Stimulated activated naive B cell treated with anti-CD40 and anti-IgM and Interleukin-4, amounts not matched to agents 10 μg/mL and 1 μg/mL and 100 μg/mL, for 72 hours (primary cell): ENCODE measurements at regions not wholly inside any gene's neighbourhood (a gene's known extent, or its start where the extent isn't known, plus 50 kb on each side); places are given as distances from the start of the nearest gene placed in this dataset.
"Not testable (repeated sequence)": the region's sequence is repeated elsewhere in the genome, so short reads cannot be mapped to it uniquely, and the experiment has no call there.

Experiments
- ATAC-seq, 2 donors: fragments of 150-1000 bp; cut with Tn5 transposase; replicated peaks; 2 replicates each; pipeline ENCODE4 v1.10.0; 2021; ENCODE audit warnings: moderate library complexity in 1 of 2
- DNase-seq: peaks from one replicate; pipeline ENCODE4 v3.0.0; 2021
- H3K27ac Mint-ChIP-seq: one replicate; pipeline ENCODE4 v1.8.0; 2022; ENCODE audit warnings: mild to moderate bottlenecking, mixed read lengths
- H3K27me3 Mint-ChIP-seq, 2 donors: one replicate each; pipeline ENCODE4 v1.8.0; 2022; ENCODE audit warnings: mixed read lengths in 2 of 2
- H3K36me3 Mint-ChIP-seq, 2 donors: one replicate each; pipeline ENCODE4 v1.8.0; 2022; ENCODE audit warnings: mixed read lengths in 2 of 2, mild to moderate bottlenecking in 1 of 2
- H3K4me1 Mint-ChIP-seq, 2 donors: one replicate each; pipeline ENCODE4 v1.8.0; 2022; ENCODE audit warnings: mixed read lengths in 2 of 2, mild to moderate bottlenecking in 1 of 2
- H3K4me3 Mint-ChIP-seq, 2 donors: one replicate each; pipeline ENCODE4 v1.8.0; 2022; ENCODE audit warnings: mild to moderate bottlenecking in 2 of 2, mixed read lengths in 2 of 2, moderate library complexity in 1 of 2
- H3K9me3 Mint-ChIP-seq, 2 donors: one replicate each; pipeline ENCODE4 v1.8.0; 2022; ENCODE audit warnings: mixed read lengths in 2 of 2, mild to moderate bottlenecking in 1 of 2

- no peak for DNase-seq
- H3K9me3 Mint-ChIP-seq: peaks cover 0 to 3% of the 10 kb centered on the region in 2 donors
- no peak overlapping the region for H3K4me3 Mint-ChIP-seq
Observed at GRCh38 chr2:220374282-220374681, 746.9 kb downstream of the SLC4A3 start.

GRCh38 chr2:220377482-220378155 is 750.2 kb downstream of the SLC4A3 start:
- Mint-ChIP-seq H3K27ac (no peak overlapping the region), H3K27me3 (no peaks in the 10 kb centered on the region), H3K4me1 (no peaks in the 10 kb centered on the region), H3K4me3 (no peak overlapping the region), H3K36me3 (no peaks in the 10 kb centered on the region), H3K9me3 (peaks cover 9 to 20% of the 10 kb centered on the region in 2 donors)
- DNase-seq (no peak), ATAC-seq (no peak)

More at GRCh38 chr2:220374282-220374681, 746.9 kb downstream of the SLC4A3 start:
- Mint-ChIP-seq H3K36me3 (no peaks in the 10 kb centered on the region), H3K4me1 (no peaks in the 10 kb centered on the region), H3K27me3 (no peaks in the 10 kb centered on the region), H3K27ac (no peak overlapping the region)
- ATAC-seq: no peak

GRCh38 chr2:220387758-220388157 is 760.3 kb downstream of the SLC4A3 start:
- DNase-seq, H3K27ac Mint-ChIP-seq, H3K36me3 Mint-ChIP-seq, H3K27me3 Mint-ChIP-seq, H3K4me3 Mint-ChIP-seq, H3K4me1 Mint-ChIP-seq, ATAC-seq, H3K9me3 Mint-ChIP-seq: not testable (repeated sequence)

- ATAC-seq (no peak), DNase-seq (no peak)
- Mint-ChIP-seq H3K36me3 (no peaks in the 10 kb centered on the region), H3K4me3 (no peak overlapping the region), H3K27me3 (no peaks in the 10 kb centered on the region), H3K4me1 (no peaks in the 10 kb centered on the region), H3K9me3 (no peaks in the 10 kb centered on the region), H3K27ac (no peak overlapping the region)
Observed at GRCh38 chr2:220393711-220394110, 766.3 kb downstream of the SLC4A3 start.

GRCh38 chr2:220394433-220394832 is 767.0 kb downstream of the SLC4A3 start:
- no peak for ATAC-seq
- Mint-ChIP-seq H3K4me3 (no peak overlapping the region), H3K27me3 (no peaks in the 10 kb centered on the region), H3K9me3 (no peaks in the 10 kb centered on the region), H3K36me3 (no peaks in the 10 kb centered on the region), H3K27ac (no peak overlapping the region), H3K4me1 (no peaks in the 10 kb centered on the region)
- no peak for DNase-seq

- H3K27ac Mint-ChIP-seq: no peak overlapping the region
- H3K4me3 Mint-ChIP-seq: no peak overlapping the region
- H3K9me3 Mint-ChIP-seq: peaks cover 1 to 3% of the 10 kb centered on the region in 2 donors
- no peaks in the 10 kb centered on the region for H3K27me3 Mint-ChIP-seq
- ATAC-seq (no peak), DNase-seq (no peak)
- H3K36me3 Mint-ChIP-seq: no peaks in the 10 kb centered on the region
- no peaks in the 10 kb centered on the region for H3K4me1 Mint-ChIP-seq
Observed at GRCh38 chr2:220396287-220396686, 768.9 kb downstream of the SLC4A3 start.

- H3K36me3 Mint-ChIP-seq: no peaks in the 10 kb centered on the region
- DNase-seq: no peak
- no peaks in the 10 kb centered on the region for H3K27me3 Mint-ChIP-seq
- peaks cover 20 to 23% of the 10 kb centered on the region in 2 donors for H3K9me3 Mint-ChIP-seq
- H3K4me3 Mint-ChIP-seq: no peak overlapping the region
- no peak for ATAC-seq
- no peak overlapping the region for H3K27ac Mint-ChIP-seq
- H3K4me1 Mint-ChIP-seq: no peaks in the 10 kb centered on the region
Observed at GRCh38 chr2:220410296-220410695, 782.9 kb downstream of the SLC4A3 start.

GRCh38 chr2:220417503-220417902 is 790.1 kb downstream of the SLC4A3 start:
- H3K36me3 Mint-ChIP-seq: no peaks in the 10 kb centered on the region

GRCh38 chr2:220419647-220420046 is 792.2 kb downstream of the SLC4A3 start:
- ATAC-seq: no peak
- no peak overlapping the region for H3K4me3 Mint-ChIP-seq
- no peaks in the 10 kb centered on the region for H3K9me3 Mint-ChIP-seq
- H3K36me3 Mint-ChIP-seq: no peaks in the 10 kb centered on the region
- H3K27me3 Mint-ChIP-seq: no peaks in the 10 kb centered on the region
- H3K4me1 Mint-ChIP-seq: no peaks in the 10 kb centered on the region
- no peak for DNase-seq
- no peak overlapping the region for H3K27ac Mint-ChIP-seq

More at GRCh38 chr2:220417503-220417902, 790.1 kb downstream of the SLC4A3 start:
- Mint-ChIP-seq H3K9me3 (peaks cover 0 to 4% of the 10 kb centered on the region in 2 donors), H3K27me3 (no peaks in the 10 kb centered on the region), H3K4me3 (no peak overlapping the region), H3K27ac (no peak overlapping the region), H3K4me1 (no peaks in the 10 kb centered on the region)
- no peak for ATAC-seq
- DNase-seq: no peak

GRCh38 chr2:220420820-220421219 is 793.4 kb downstream of the SLC4A3 start:
- H3K27ac Mint-ChIP-seq: no peak overlapping the region
- DNase-seq (no peak), ATAC-seq (no peak)
- no peak overlapping the region for H3K4me3 Mint-ChIP-seq
- H3K9me3 Mint-ChIP-seq: peaks cover 0 to 2% of the 10 kb centered on the region in 2 donors
- H3K27me3 Mint-ChIP-seq: no peaks in the 10 kb centered on the region
- H3K4me1 Mint-ChIP-seq: no peaks in the 10 kb centered on the region
- no peaks in the 10 kb centered on the region for H3K36me3 Mint-ChIP-seq

- no peak for DNase-seq
- Mint-ChIP-seq H3K4me1 (no peaks in the 10 kb centered on the region), H3K9me3 (peaks cover 0 to 4% of the 10 kb centered on the region in 2 donors), H3K36me3 (no peaks in the 10 kb centered on the region), H3K27me3 (no peaks in the 10 kb centered on the region), H3K4me3 (no peak overlapping the region), H3K27ac (no peak overlapping the region)
- ATAC-seq: no peak
Observed at GRCh38 chr2:220422676-220423075, 795.2 kb downstream of the SLC4A3 start.

GRCh38 chr2:220424561-220424960 is 797.1 kb downstream of the SLC4A3 start:
- ATAC-seq (no peak), DNase-seq (no peak)
- Mint-ChIP-seq H3K4me3 (no peak overlapping the region), H3K9me3 (peaks cover 0 to 4% of the 10 kb centered on the region in 2 donors), H3K27ac (no peak overlapping the region), H3K27me3 (no peaks in the 10 kb centered on the region), H3K4me1 (no peaks in the 10 kb centered on the region), H3K36me3 (no peaks in the 10 kb centered on the region)

GRCh38 chr2:220432645-220433044 is 805.2 kb downstream of the SLC4A3 start:
- H3K9me3 Mint-ChIP-seq: peaks cover 5 to 7% of the 10 kb centered on the region in 2 donors
- no peak for ATAC-seq
- H3K27me3 Mint-ChIP-seq: no peaks in the 10 kb centered on the region
- no peak overlapping the region for H3K27ac Mint-ChIP-seq
- no peak overlapping the region for H3K4me3 Mint-ChIP-seq
- no peak for DNase-seq
- H3K36me3 Mint-ChIP-seq: no peaks in the 10 kb centered on the region
- no peaks in the 10 kb centered on the region for H3K4me1 Mint-ChIP-seq

- Mint-ChIP-seq H3K9me3 (peaks cover 5 to 7% of the 10 kb centered on the region in 2 donors), H3K4me1 (no peaks in the 10 kb centered on the region), H3K27me3 (no peaks in the 10 kb centered on the region), H3K27ac (no peak overlapping the region), H3K4me3 (no peak overlapping the region), H3K36me3 (no peaks in the 10 kb centered on the region)
- DNase-seq (no peak), ATAC-seq (no peak)
Observed at GRCh38 chr2:220433131-220433530, 805.7 kb downstream of the SLC4A3 start.

GRCh38 chr2:220434385-220434784 is 807.0 kb downstream of the SLC4A3 start:
- H3K27me3 Mint-ChIP-seq: no peaks in the 10 kb centered on the region
- H3K27ac Mint-ChIP-seq: no peak overlapping the region
- no peaks in the 10 kb centered on the region for H3K4me1 Mint-ChIP-seq
- no peak overlapping the region for H3K4me3 Mint-ChIP-seq
- peaks cover 7% of the 10 kb centered on the region in 2 donors for H3K9me3 Mint-ChIP-seq
- ATAC-seq (no peak), DNase-seq (no peak)
- no peaks in the 10 kb centered on the region for H3K36me3 Mint-ChIP-seq
